Gastrocnemius medialis (tissue), 4 donors: ENCODE measurements at regions not wholly inside any gene's neighbourhood (a gene's known extent, or its start where the extent isn't known, plus 50 kb on each side); places are given as distances from the start of the nearest gene placed in this dataset.

Experiments used
- POLR2A ChIP-seq, 2 donors: fragments of 450-650 bp; IDR thresholded peaks; one replicate each; pipeline ENCODE4 v1.6.1; 2017; ENCODE audit warnings: antibody characterized with exemption in 2 of 2, mild to moderate bottlenecking in 2 of 2, moderate library complexity in 2 of 2
- TF ChIP-seq, protein P1 (sequence below), 5 experiments: fragments of 450-650 bp in 3 of 5; fragments of 200-600 bp in 2 of 5; sonication (generic) in 2 of 5; IDR thresholded peaks in 4 of 5; conservative IDR thresholded peaks in 1 of 5; 1 replicate in 4 of 5; 2 replicates in 1 of 5; pipeline ENCODE4 v1.5.1; 2016 to 2019; ENCODE audit warnings: antibody characterized with exemption in 5 of 5, mild to moderate bottlenecking in 3 of 5, moderate library complexity in 3 of 5

DNA sequence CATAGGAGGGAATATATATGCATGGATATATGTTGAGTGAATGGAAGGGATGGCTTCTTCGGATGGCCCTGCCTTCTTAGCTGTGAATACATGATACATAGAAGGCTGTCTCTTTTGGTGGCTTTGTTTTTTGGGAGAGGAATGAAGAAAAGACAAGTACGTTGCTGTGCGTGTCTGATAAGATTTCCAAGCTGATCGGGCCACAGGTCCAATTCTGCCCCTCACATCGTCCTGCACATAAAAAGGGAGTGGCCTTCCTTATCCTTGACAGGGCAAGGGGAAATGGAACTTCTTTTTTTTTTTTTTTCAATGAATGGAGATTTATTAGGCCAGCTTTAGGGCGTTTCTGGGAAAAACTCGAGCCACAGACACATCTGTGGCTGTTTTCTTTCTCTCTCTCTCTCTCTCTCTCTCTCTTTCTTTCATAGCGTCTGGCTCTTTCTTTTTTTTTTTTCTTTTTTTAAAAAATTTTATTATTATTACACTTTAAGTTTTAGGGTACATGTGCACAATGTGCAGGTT, 103.8 kb upstream of the SPATA13 start:
- TF ChIP-seq, protein P1, sequence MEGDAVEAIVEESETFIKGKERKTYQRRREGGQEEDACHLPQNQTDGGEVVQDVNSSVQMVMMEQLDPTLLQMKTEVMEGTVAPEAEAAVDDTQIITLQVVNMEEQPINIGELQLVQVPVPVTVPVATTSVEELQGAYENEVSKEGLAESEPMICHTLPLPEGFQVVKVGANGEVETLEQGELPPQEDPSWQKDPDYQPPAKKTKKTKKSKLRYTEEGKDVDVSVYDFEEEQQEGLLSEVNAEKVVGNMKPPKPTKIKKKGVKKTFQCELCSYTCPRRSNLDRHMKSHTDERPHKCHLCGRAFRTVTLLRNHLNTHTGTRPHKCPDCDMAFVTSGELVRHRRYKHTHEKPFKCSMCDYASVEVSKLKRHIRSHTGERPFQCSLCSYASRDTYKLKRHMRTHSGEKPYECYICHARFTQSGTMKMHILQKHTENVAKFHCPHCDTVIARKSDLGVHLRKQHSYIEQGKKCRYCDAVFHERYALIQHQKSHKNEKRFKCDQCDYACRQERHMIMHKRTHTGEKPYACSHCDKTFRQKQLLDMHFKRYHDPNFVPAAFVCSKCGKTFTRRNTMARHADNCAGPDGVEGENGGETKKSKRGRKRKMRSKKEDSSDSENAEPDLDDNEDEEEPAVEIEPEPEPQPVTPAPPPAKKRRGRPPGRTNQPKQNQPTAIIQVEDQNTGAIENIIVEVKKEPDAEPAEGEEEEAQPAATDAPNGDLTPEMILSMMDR (IDR thresholded peaks at IDR 0.05 in 4 of 5, conservative IDR thresholded peaks at IDR 0.05 in 1 of 5) = no peak
- TF ChIP-seq POLR2A (IDR thresholded peaks at IDR 0.05) = no peak
